ENCODE measurements at regions not wholly inside any gene's neighbourhood (a gene's known extent, or its start where the extent isn't known, plus 50 kb on each side); places are given as distances from the start of the nearest gene placed in this dataset.

- H3K4me1 ChIP-seq, result no peaks in the 10 kb centered on the region
- intact Hi-C loops (cut with DNase I; ENCODE audit: low total_unique reads), result no loop called here
- no peak overlapping the region for H3K27ac ChIP-seq
- DNase-seq, result no peak
- H3K4me3 ChIP-seq, result no peak overlapping the region
- H3K9me3 ChIP-seq, result peaks cover 0 to 13% (median 2%) of the 10 kb centered on the region in 8 donors
- no peaks in the 10 kb centered on the region for H3K36me3 ChIP-seq
- H3K27me3 ChIP-seq (replicated peaks in 1 of 7), result no peaks in the 10 kb centered on the region
- no peak for TF ChIP-seq POLR2AphosphoS5 (IDR thresholded peaks at IDR 0.05)
- TF ChIP-seq POLR2A (IDR thresholded peaks at IDR 0.05), result no peak
- TF ChIP-seq CTCF (IDR thresholded peaks at IDR 0.05 in 8 of 11, conservative IDR thresholded peaks at IDR 0.05 in 3 of 11), result no peak
- WGBS, 5 donors, result 85 to 94% (median 88%) methylated on average over 2 of the region's 2 CpGs
Observed at GRCh38 chr4:135344492-135344891, 1142.9 kb upstream of the PABPC4L start.

DNA sequence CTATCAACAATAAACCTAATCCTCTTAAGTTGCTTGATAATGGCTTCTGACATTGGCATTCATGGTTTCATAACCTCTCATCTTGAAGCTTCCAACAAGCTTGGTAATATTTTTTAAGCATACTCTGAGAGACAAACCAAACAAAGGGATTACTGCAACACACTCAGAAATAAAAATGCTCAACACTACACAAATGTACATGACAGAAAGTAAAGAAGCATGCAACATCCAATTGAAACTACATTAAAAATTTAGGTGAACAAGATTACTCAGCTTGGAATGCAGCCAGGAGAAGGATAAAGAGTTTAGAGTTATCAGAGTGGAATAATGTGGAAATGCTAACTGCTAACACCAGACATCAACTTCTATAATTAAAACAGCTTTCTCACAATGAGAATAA is 1136.6 kb upstream of the PABPC4L start:
- Histone ChIP-seq H3K9me3 (no peaks in the 10 kb centered on the region), H3K4me1 (no peaks in the 10 kb centered on the region), H3K4me3 (no peak overlapping the region), H3K36me3 (no peaks in the 10 kb centered on the region), H3K27ac (no peak overlapping the region), H3K27me3 (replicated peaks in 1 of 7) (no peaks in the 10 kb centered on the region)
- no peak for DNase-seq
- intact Hi-C loops (cut with DNase I; ENCODE audit: low total_unique reads), result no loop called here
- TF ChIP-seq POLR2AphosphoS5 (IDR thresholded peaks at IDR 0.05) (no peak), POLR2A (IDR thresholded peaks at IDR 0.05) (no peak), CTCF (IDR thresholded peaks at IDR 0.05 in 8 of 11, conservative IDR thresholded peaks at IDR 0.05 in 3 of 11) (no peak)

- Histone ChIP-seq H3K36me3 (no peaks in the 10 kb centered on the region), H3K4me3 (no peak overlapping the region), H3K27ac (no peak overlapping the region), H3K9me3 (peaks cover 0 to 22% (median 8%) of the 10 kb centered on the region in 8 donors), H3K4me1 (no peaks in the 10 kb centered on the region), H3K27me3 (replicated peaks in 1 of 7) (no peaks in the 10 kb centered on the region)
- WGBS, 5 donors, result 44 to 67% (median 63%) methylated on average over 2 of the region's 2 CpGs
- no peak for DNase-seq
- TF ChIP-seq POLR2A (IDR thresholded peaks at IDR 0.05), result no peak
- TF ChIP-seq POLR2AphosphoS5 (IDR thresholded peaks at IDR 0.05), result no peak
- no peak for TF ChIP-seq CTCF (IDR thresholded peaks at IDR 0.05 in 8 of 11, conservative IDR thresholded peaks at IDR 0.05 in 3 of 11)
- intact Hi-C loops (cut with DNase I; ENCODE audit: low total_unique reads), result no loop called here
Observed at GRCh38 chr4:135325264-135325663, 1123.7 kb upstream of the PABPC4L start.

GRCh38 chr4:135319685-135320084 is 1118.1 kb upstream of the PABPC4L start:
- H3K4me3 ChIP-seq, result no peak overlapping the region
- H3K27ac ChIP-seq, result no peak overlapping the region
- peaks cover 0 to 35% (median 18%) of the 10 kb centered on the region in 8 donors for H3K9me3 ChIP-seq
- H3K4me1 ChIP-seq, result no peaks in the 10 kb centered on the region
- no peak for TF ChIP-seq POLR2AphosphoS5 (IDR thresholded peaks at IDR 0.05)
- no peak for TF ChIP-seq POLR2A (IDR thresholded peaks at IDR 0.05)
- TF ChIP-seq CTCF (IDR thresholded peaks at IDR 0.05 in 8 of 11, conservative IDR thresholded peaks at IDR 0.05 in 3 of 11), result no peak
- H3K27me3 ChIP-seq (replicated peaks in 1 of 7), result no peaks in the 10 kb centered on the region
- DNase-seq, result no peak
- no peaks in the 10 kb centered on the region for H3K36me3 ChIP-seq
- intact Hi-C loops (cut with DNase I; ENCODE audit: low total_unique reads), result no loop called here
- 79 to 86% (median 84%) methylated on average over 2 of the region's 2 CpGs for WGBS, 5 donors
